BLaER1 treated with 17β-estradiol and CSF1 and Interleukin-3, amounts not matched to agents 10 nM and 100 nM (cell line): ENCODE measurements at regions not wholly inside any gene's neighbourhood (a gene's known extent, or its start where the extent isn't known, plus 50 kb on each side); places are given as distances from the start of the nearest gene placed in this dataset.

ENCODE experiments used
- H3K27ac ChIP-seq, 11 experiments: shearing (Covaris generic); formaldehyde crosslinking; 2 replicates each; pipeline ENCODE4 v1.8.1; 2022
- H3K27me3 ChIP-seq, 11 experiments: shearing (Covaris generic); formaldehyde crosslinking; 2 replicates each; pipeline ENCODE4 v1.8.1; 2022
- H3K36me3 ChIP-seq, 11 experiments: shearing (Covaris generic); formaldehyde crosslinking; 2 replicates each; pipeline ENCODE4 v1.8.1; 2022
- H3K4me1 ChIP-seq, 10 experiments: shearing (Covaris generic); formaldehyde crosslinking; 2 replicates each; pipeline ENCODE4 v1.8.1; 2022
- H3K4me2 ChIP-seq, 11 experiments: shearing (Covaris generic); formaldehyde crosslinking; 2 replicates each; pipeline ENCODE4 v1.8.1; 2022
- H3K4me3 ChIP-seq, 10 experiments: shearing (Covaris generic); formaldehyde crosslinking; 2 replicates each; pipeline ENCODE4 v1.8.1; 2022
- H3K9ac ChIP-seq, 11 experiments: shearing (Covaris generic); formaldehyde crosslinking; 2 replicates each; pipeline ENCODE4 v1.8.1; 2022
- H3K9me3 ChIP-seq, 11 experiments: shearing (Covaris generic); formaldehyde crosslinking; replicated peaks in 1 of 11; 2 replicates each; pipeline ENCODE4 v1.8.1; 2022
- H4K20me1 ChIP-seq, 11 experiments: shearing (Covaris generic); formaldehyde crosslinking; 2 replicates each; pipeline ENCODE4 v1.8.1; 2022
- Cebpa-rat ChIP-seq, 11 experiments: shearing (Covaris generic); IDR thresholded peaks; 2 replicates each; pipeline ENCODE4 v1.8.1; 2022

DNA sequence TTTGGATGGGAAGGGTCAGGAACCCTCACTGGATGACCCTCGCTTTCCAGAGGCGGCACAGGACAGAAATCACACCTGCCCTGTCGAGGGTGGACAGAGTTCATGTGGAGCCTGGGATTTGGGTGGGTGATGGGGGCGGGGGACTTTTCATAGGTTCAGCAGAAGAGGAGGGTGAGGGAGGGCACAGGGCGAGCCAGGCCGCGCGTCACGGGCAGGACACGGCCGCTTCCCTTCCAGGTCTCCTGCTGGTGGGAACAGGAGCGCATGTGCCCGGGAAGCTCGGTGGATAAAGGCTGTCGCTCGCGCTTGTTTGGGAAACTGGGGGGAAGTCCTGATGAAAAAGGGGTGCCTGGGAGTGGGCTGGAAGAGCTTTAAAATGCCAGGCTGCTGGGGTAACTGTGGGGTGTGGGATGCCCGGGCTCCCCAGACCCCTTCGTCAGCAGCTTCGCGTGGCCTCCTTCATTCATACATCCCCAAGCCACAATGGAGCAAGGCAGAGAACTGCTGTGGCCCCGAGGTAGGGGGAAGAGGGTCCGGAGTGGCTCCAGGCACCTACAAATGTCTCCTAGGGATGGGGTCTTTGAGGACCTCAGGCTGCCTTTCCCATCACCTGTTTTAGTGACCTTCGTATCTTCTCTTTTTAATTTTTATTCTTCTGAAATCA is 102.2 kb downstream of the DACT2 start:
- Histone ChIP-seq H3K9me3 (no peaks in the 10 kb centered on the region), H3K4me2 (peak overlapping the region; percentile 31 to 90 (median 82)), H3K27ac (no peak overlapping the region), H3K4me3 (no peak overlapping the region), H3K36me3 (no peaks in the 10 kb centered on the region), H3K4me1 (peaks cover 39 to 64% (median 61%) of the 10 kb centered on the region in 10 experiments), H3K9ac (peak overlapping the region in 1 of 11 experiments; percentile 42; a peak in 1 of 22 replicates), H4K20me1 (peaks cover 0 to 14% (median 3%) of the 10 kb centered on the region in 11 experiments; a peak in 8 of 22 replicates), H3K27me3 (peaks cover 0 to 41% (median 0%) of the 10 kb centered on the region in 11 experiments; a peak in 8 of 22 replicates)
- no peak for TF ChIP-seq Cebpa-rat (IDR thresholded peaks at IDR 0.05)

DNA sequence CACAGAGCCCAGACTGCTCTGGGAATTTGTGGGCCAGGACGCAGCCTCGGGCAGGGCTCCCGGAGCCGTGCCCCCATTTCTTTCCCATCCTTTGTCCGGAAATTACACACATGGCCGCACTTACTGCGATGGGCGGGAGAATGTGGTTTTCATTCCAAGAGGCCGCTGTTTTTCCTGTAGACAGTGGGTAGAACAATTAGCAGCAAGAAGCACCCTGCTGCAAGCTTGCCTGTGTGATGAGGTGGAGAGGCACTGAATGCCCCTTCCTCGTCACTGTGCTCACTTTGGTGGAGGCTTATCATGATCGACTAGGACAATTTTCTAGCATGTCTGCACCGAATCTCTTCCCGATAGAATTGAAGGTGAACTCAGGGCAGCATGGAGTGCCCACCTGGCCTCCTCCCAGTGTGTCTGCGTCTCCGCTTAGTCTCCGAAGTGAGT is 102.8 kb downstream of the DACT2 start:
- Histone ChIP-seq H4K20me1 (peaks cover 0 to 14% (median 3%) of the 10 kb centered on the region in 11 experiments; a peak in 8 of 22 replicates), H3K9ac (peak overlapping the region in 1 of 11 experiments; percentile 42; a peak in 2 of 22 replicates), H3K27me3 (peaks cover 0 to 41% (median 0%) of the 10 kb centered on the region in 11 experiments; a peak in 8 of 22 replicates), H3K27ac (no peak overlapping the region), H3K4me2 (peak overlapping the region; percentile 31 to 90 (median 82)), H3K4me1 (peaks cover 39 to 64% (median 61%) of the 10 kb centered on the region in 10 experiments), H3K4me3 (no peak overlapping the region), H3K9me3 (no peaks in the 10 kb centered on the region), H3K36me3 (no peaks in the 10 kb centered on the region)
- TF ChIP-seq Cebpa-rat (IDR thresholded peaks at IDR 0.05) = no peak

DNA sequence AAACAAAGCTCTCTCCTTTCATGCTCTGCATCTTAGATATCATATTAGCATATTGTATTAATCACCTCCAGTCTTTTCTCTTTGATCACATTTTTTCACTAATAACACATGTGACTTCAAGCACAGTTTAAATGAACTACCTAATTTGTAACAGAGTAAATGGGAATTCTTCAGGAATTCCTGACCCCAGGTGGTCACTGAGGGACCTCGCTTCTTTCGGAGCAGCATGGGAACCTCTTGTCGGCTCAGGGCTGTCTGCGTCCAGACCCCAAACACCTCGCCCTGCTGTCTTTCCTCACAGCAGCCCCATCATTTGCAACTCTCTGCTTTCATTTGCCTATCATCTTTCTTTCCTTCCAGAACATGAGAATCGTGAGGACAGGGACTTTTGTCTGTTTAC is 103.5 kb downstream of the DACT2 start:
- Histone ChIP-seq H3K4me1 (peaks cover 39 to 68% (median 62%) of the 10 kb centered on the region in 10 experiments), H3K4me2 (peak overlapping the region; percentile 31 to 90 (median 82); a peak in 19 of 22 replicates), H3K4me3 (no peak overlapping the region)

DNA sequence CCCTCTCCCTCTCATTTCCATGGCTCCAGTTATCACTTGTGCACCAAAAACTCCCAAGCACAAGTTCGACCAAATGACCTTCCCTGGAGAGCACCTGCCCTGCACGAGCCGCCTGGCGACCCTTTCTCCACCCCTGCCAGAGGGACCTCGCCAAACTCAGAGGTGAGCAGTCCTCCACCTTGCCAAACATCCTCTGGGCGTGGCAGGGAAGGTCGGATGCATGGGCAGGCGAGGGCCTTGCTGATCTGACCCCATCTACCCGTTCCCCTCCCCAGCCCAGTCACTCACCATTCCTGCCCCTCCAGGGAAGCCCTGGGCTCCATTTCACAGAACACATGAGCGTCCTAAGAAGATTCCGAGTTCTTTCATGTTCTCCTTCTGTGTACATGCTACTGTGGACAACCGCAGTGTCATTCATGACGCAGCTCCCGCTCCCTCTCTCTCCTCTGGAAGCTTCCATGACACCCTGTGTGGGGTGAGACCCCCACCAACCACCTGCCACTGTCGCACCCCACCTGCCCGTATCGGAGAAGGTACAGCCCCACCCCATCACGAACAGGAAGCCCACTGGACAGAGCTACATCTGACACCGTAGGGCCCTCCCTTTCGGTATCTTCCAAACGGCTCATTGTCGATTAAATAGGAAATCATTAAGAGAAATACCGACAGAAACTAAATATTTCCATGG is 104.3 kb downstream of the DACT2 start:
- no peak for TF ChIP-seq Cebpa-rat (IDR thresholded peaks at IDR 0.05)
- no peaks in the 10 kb centered on the region for H3K36me3 ChIP-seq
- no peak overlapping the region for H3K4me3 ChIP-seq
- peak overlapping the region; percentile 69 to 90 (median 82) for H3K4me2 ChIP-seq
- H3K27ac ChIP-seq = no peak overlapping the region
- H3K9me3 ChIP-seq = no peaks in the 10 kb centered on the region
- peaks cover 0 to 41% (median 0%) of the 10 kb centered on the region in 11 experiments; a peak in 8 of 22 replicates for H3K27me3 ChIP-seq
- peaks cover 39 to 76% (median 71%) of the 10 kb centered on the region in 10 experiments for H3K4me1 ChIP-seq
- H4K20me1 ChIP-seq = peaks cover 0 to 14% (median 3%) of the 10 kb centered on the region in 11 experiments; a peak in 8 of 22 replicates
- no peak overlapping the region for H3K9ac ChIP-seq

More for the DNA sequence above, 103.5 kb downstream of the DACT2 start:
- no peak overlapping the region for H3K27ac ChIP-seq
- TF ChIP-seq Cebpa-rat (IDR thresholded peaks at IDR 0.05) = no peak
- H3K9ac ChIP-seq = no peak overlapping the region
- H3K36me3 ChIP-seq = no peaks in the 10 kb centered on the region
- H4K20me1 ChIP-seq = peaks cover 0 to 14% (median 3%) of the 10 kb centered on the region in 11 experiments; a peak in 8 of 22 replicates
- H3K27me3 ChIP-seq = peaks cover 0 to 41% (median 0%) of the 10 kb centered on the region in 11 experiments; a peak in 8 of 22 replicates
- no peaks in the 10 kb centered on the region for H3K9me3 ChIP-seq

DNA sequence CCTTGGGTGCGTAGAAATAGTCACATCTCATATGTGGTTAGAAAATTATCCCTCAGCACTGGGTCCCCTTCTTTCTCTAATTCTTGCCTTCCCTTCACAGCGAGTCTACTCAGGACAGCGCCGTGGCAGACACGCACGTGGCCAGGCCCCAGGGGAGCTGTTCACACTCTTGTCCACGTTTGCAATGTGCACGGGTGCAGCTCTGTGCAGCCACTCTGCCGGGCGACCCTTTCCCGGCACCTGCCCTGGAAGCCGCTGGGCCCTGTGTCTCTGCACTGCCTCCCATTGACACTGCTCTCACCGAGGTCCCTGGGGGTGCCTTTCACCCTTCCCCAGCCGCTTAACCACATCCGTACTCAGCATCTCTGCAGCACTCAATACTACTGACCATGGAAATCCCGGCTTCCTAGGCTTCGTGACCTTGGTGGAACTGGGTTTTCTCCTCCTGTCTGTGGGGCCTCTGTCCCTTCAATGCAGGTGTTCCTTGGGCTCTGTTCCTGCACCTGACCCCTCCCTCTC is 104.9 kb downstream of the DACT2 start:
- peak overlapping the region in 1 of 11 experiments; percentile 0; a peak in 1 of 22 replicates for H3K27ac ChIP-seq
- peaks cover 0 to 41% (median 0%) of the 10 kb centered on the region in 11 experiments; a peak in 8 of 22 replicates for H3K27me3 ChIP-seq
- peak overlapping the region in 1 of 10 experiments; percentile 36; a peak in 4 of 20 replicates for H3K4me3 ChIP-seq
- peak overlapping the region in 1 of 11 experiments; percentile 26; a peak in 1 of 22 replicates for H3K9ac ChIP-seq
- H3K4me1 ChIP-seq = peaks cover 39 to 82% (median 76%) of the 10 kb centered on the region in 10 experiments
- H3K9me3 ChIP-seq = no peaks in the 10 kb centered on the region
- peak overlapping the region; percentile 69 to 90 (median 82) for H3K4me2 ChIP-seq
- TF ChIP-seq Cebpa-rat (IDR thresholded peaks at IDR 0.05) = no peak
- no peaks in the 10 kb centered on the region for H3K36me3 ChIP-seq
- peaks cover 0 to 14% (median 3%) of the 10 kb centered on the region in 11 experiments; a peak in 8 of 22 replicates for H4K20me1 ChIP-seq

DNA sequence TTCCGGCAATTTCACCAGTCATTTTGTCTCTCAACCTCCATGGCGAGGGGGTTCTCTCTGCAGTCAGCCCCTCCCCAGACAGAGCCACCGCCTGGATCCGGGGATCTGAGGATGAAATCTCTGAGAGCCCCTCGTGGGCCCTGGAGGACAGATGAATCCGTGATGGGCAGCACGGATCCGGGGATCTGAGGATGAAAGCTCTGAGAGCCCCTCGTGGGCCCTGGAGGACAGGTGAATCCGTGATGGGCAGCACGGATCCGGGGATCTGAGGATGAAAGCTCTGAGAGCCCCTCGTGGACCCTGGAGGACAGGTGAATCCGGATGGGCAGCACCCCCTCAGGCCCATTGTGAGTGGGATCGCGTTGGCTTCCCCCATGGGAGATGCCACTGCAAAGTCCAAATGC is 106.5 kb downstream of the DACT2 start:
- peaks cover 0 to 41% (median 0%) of the 10 kb centered on the region in 11 experiments; a peak in 8 of 22 replicates for H3K27me3 ChIP-seq
- H3K4me3 ChIP-seq = no peak overlapping the region
- H3K27ac ChIP-seq = no peak overlapping the region
- H3K9ac ChIP-seq = peak overlapping the region in 1 of 11 experiments; percentile 37; a peak in 1 of 22 replicates
- peaks cover 39 to 88% (median 82%) of the 10 kb centered on the region in 10 experiments for H3K4me1 ChIP-seq
- H4K20me1 ChIP-seq = peaks cover 0 to 14% (median 3%) of the 10 kb centered on the region in 11 experiments; a peak in 8 of 22 replicates
- H3K4me2 ChIP-seq = peak overlapping the region; percentile 69 to 90 (median 82); a peak in 21 of 22 replicates
- H3K9me3 ChIP-seq = no peaks in the 10 kb centered on the region
- TF ChIP-seq Cebpa-rat (IDR thresholded peaks at IDR 0.05) = no peak
- no peaks in the 10 kb centered on the region for H3K36me3 ChIP-seq

DNA sequence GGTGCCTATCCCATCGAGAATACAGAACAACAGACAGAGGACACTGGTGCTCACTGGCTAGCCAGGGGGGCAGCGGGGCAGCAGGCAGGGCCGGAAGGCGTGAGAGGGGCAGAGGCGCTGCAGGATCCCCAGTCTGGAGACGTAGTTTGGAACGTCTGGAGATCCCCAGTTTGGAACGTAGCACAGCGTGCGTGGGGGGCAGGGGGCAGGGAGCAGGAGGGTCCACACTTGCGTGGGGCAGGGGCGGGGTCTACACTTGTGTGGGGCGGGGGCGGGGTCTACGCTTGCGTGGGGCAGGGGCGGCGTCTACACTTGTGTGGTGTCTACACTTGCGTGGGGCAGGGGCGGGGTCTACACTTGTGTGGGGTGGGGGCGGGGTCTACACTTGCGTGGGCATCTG is 107.2 kb downstream of the DACT2 start:
- H3K27ac ChIP-seq = no peak overlapping the region
- TF ChIP-seq Cebpa-rat (IDR thresholded peaks at IDR 0.05) = no peak

DNA sequence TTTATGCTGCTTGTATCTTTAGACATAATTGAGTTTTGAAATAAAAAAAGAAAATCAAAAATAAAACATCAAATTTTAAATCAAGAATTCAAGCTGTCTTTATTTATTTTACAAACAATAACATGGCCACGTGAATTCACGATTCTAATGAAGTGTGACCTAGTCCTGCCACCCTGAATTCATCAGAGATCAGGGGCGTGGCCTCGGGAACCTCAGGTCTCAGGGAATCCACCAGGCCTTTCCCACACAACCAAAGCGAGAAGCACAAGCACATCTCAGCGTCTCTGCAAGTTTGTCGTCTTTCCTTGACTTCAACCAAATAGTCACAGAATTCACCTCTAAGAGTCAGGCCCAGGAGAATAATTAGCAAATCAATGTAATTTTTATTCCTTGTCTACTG is 107.9 kb downstream of the DACT2 start:
- peaks cover 31 to 88% (median 81%) of the 10 kb centered on the region in 10 experiments for H3K4me1 ChIP-seq
- TF ChIP-seq Cebpa-rat (IDR thresholded peaks at IDR 0.05) = no peak
- H3K36me3 ChIP-seq = no peaks in the 10 kb centered on the region
- no peaks in the 10 kb centered on the region for H3K9me3 ChIP-seq
- peaks cover 0 to 37% (median 0%) of the 10 kb centered on the region in 11 experiments; a peak in 8 of 22 replicates for H3K27me3 ChIP-seq
- H3K4me3 ChIP-seq = no peak overlapping the region
- H3K4me2 ChIP-seq = no peak overlapping the region
- H3K27ac ChIP-seq = no peak overlapping the region
- no peak overlapping the region for H3K9ac ChIP-seq
- H4K20me1 ChIP-seq = peaks cover 0 to 14% (median 3%) of the 10 kb centered on the region in 11 experiments; a peak in 8 of 22 replicates

More for the DNA sequence above, 107.2 kb downstream of the DACT2 start:
- Histone ChIP-seq H3K9me3 (no peaks in the 10 kb centered on the region), H3K4me2 (no peak overlapping the region), H3K4me3 (no peak overlapping the region), H3K27me3 (peaks cover 0 to 41% (median 0%) of the 10 kb centered on the region in 11 experiments; a peak in 8 of 22 replicates), H3K4me1 (peaks cover 37 to 88% (median 81%) of the 10 kb centered on the region in 10 experiments), H3K9ac (no peak overlapping the region), H3K36me3 (no peaks in the 10 kb centered on the region), H4K20me1 (peaks cover 0 to 14% (median 3%) of the 10 kb centered on the region in 11 experiments; a peak in 8 of 22 replicates)
